Nucleus accumbens (tissue), 56 donors: ENCODE measurements at regions not wholly inside any gene's neighbourhood (a gene's known extent, or its start where the extent isn't known, plus 50 kb on each side); places are given as distances from the start of the nearest gene placed in this dataset.
"Not testable (repeated sequence)": the region's sequence is repeated elsewhere in the genome, so short reads cannot be mapped to it uniquely, and the experiment has no call there.

ENCODE experiments used
- DNase-seq, 56 donors: peaks; one replicate each; lab custom pipeline; 2025; lab: John Stamatoyannopoulos, UW

- DNase-seq: no peak
These were observed 133.2 kb upstream of the TOPAZ1 start for GRCh38 chr3:44108481-44108880.

GRCh38 chr3:44109771-44110361 is 131.8 kb upstream of the TOPAZ1 start:
- DNase-seq: no peak

- DNase-seq: no peak
These were observed 131.0 kb upstream of the TOPAZ1 start for GRCh38 chr3:44110648-44111047.

GRCh38 chr3:44111482-44111881 is 130.2 kb upstream of the TOPAZ1 start:
- DNase-seq: no peak

- DNase-seq: peak in 16 of 56 donors; percentile 5 to 62 (median 16)
These were observed 127.5 kb upstream of the TOPAZ1 start for GRCh38 chr3:44114142-44114541.

- DNase-seq: no peak
These were observed 124.4 kb upstream of the TOPAZ1 start for GRCh38 chr3:44117239-44117638.

- no peak for DNase-seq
These were observed 124.0 kb upstream of the TOPAZ1 start for GRCh38 chr3:44117736-44118135.

GRCh38 chr3:44120721-44121582 is 120.7 kb upstream of the TOPAZ1 start:
- DNase-seq: peak in 1 of 56 donors; percentile 13

- DNase-seq: no peak
These were observed 116.4 kb upstream of the TOPAZ1 start for GRCh38 chr3:44125246-44125645.

GRCh38 chr3:44125882-44126281 is 115.8 kb upstream of the TOPAZ1 start:
- DNase-seq: no peak

GRCh38 chr3:44128057-44128775 is 113.5 kb upstream of the TOPAZ1 start:
- DNase-seq: peak in 31 of 56 donors; percentile 15 to 87 (median 49)

GRCh38 chr3:44130249-44130648 is 111.4 kb upstream of the TOPAZ1 start:
- DNase-seq: no peak

GRCh38 chr3:44132061-44132460 is 109.6 kb upstream of the TOPAZ1 start:
- no peak for DNase-seq

- no peak for DNase-seq
These were observed 109.1 kb upstream of the TOPAZ1 start for GRCh38 chr3:44132593-44132992.

GRCh38 chr3:44136421-44136820 is 105.3 kb upstream of the TOPAZ1 start:
- no peak for DNase-seq

- no peak for DNase-seq
These were observed 95.6 kb upstream of the TOPAZ1 start for GRCh38 chr3:44146073-44146472.

- no peak for DNase-seq
These were observed 81.9 kb upstream of the TOPAZ1 start for GRCh38 chr3:44159696-44160300.

- DNase-seq: no peak
These were observed 80.9 kb upstream of the TOPAZ1 start for GRCh38 chr3:44160818-44161217.

GRCh38 chr3:44171891-44172290 is 69.8 kb upstream of the TOPAZ1 start:
- DNase-seq: no peak

GRCh38 chr3:44172701-44173100 is 69.0 kb upstream of the TOPAZ1 start:
- not testable (repeated sequence) for DNase-seq

- no peak for DNase-seq
These were observed 68.4 kb upstream of the TOPAZ1 start for GRCh38 chr3:44173263-44173662.
